ENCODE measurements at regions not wholly inside any gene's neighbourhood (a gene's known extent, or its start where the extent isn't known, plus 50 kb on each side); places are given as distances from the start of the nearest gene placed in this dataset.

DNA sequence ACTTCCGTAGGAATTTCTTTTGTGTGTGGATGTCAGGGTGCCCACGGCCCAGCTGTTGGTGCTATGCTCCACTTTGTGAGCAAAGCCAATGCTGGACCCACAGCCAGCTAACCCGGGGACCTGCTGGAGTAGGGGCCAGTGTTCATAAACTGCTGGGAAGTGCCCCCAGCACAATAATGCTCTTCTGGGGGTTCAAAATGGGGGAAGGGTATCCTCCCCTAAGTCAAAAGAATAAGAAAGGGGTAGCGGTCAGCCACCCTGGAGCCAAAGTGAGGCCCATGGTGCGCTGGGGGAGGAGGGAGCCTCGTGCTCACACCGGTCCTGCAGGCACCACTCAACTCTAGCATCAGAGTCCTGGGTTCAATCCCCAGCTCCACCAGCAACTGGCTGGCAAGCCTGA lies 115.8 kb upstream of the NPAS2 start:
- TF ChIP-seq, protein P1, sequence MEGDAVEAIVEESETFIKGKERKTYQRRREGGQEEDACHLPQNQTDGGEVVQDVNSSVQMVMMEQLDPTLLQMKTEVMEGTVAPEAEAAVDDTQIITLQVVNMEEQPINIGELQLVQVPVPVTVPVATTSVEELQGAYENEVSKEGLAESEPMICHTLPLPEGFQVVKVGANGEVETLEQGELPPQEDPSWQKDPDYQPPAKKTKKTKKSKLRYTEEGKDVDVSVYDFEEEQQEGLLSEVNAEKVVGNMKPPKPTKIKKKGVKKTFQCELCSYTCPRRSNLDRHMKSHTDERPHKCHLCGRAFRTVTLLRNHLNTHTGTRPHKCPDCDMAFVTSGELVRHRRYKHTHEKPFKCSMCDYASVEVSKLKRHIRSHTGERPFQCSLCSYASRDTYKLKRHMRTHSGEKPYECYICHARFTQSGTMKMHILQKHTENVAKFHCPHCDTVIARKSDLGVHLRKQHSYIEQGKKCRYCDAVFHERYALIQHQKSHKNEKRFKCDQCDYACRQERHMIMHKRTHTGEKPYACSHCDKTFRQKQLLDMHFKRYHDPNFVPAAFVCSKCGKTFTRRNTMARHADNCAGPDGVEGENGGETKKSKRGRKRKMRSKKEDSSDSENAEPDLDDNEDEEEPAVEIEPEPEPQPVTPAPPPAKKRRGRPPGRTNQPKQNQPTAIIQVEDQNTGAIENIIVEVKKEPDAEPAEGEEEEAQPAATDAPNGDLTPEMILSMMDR (IDR thresholded peaks at IDR 0.05; ENCODE audit: insufficient read depth, low read depth, low read length), result no peak
- no peak for TF ChIP-seq EZH2 (IDR thresholded peaks at IDR 0.05; ENCODE audit: insufficient read depth, low read length)
